AG04450 (cell line): ENCODE measurements at regions not wholly inside any gene's neighbourhood (a gene's known extent, or its start where the extent isn't known, plus 50 kb on each side); places are given as distances from the start of the nearest gene placed in this dataset.

Experiments used
- CTCF ChIA-PET: fragments of 300-600, 350-600 bp; formaldehyde crosslinking; extraction: SDS; loops from one replicate; lab custom pipeline; 2022; ENCODE audit warnings: antibody characterized with exemption, inconsistent platforms; lab: Charles Lee
- POLR2A ChIA-PET: fragments of 350-600 bp; formaldehyde crosslinking; extraction: SDS; loops from one replicate; lab custom pipeline; 2021; ENCODE audit warnings: antibody characterized with exemption, inconsistent platforms; lab: Yijun Ruan, JAX
- DNase-seq: peaks from one replicate; pipeline ENCODE4 v3.0.0-alpha.2; 2011; ENCODE audit warnings: low read depth, low spot score
- H3K27ac ChIP-seq: one replicate; pipeline ENCODE4 v1.5.1; 2012; ENCODE audit warnings: low read depth, low read length, control low read depth
- H3K27me3 ChIP-seq: one replicate; pipeline ENCODE4 v1.6.0; 2012; ENCODE audit warnings: low read length; ENCODE audit not compliant: control insufficient read depth, insufficient read depth
- H3K4me3 ChIP-seq: 2 replicates; pipeline ENCODE4 v1.5.1; 2011; ENCODE audit warnings: mild to moderate bottlenecking, low read depth, low read length, control low read depth
- H3K9me3 ChIP-seq: 2 replicates; pipeline ENCODE4 v1.5.1; 2012; ENCODE audit warnings: low read length; ENCODE audit not compliant: control insufficient read depth, insufficient read depth
- CTCF ChIP-seq: IDR thresholded peaks from 2 replicates; pipeline ENCODE4 v1.5.1; 2011; ENCODE audit warnings: low read depth, low read length, control low read depth, inconsistent platforms

DNA sequence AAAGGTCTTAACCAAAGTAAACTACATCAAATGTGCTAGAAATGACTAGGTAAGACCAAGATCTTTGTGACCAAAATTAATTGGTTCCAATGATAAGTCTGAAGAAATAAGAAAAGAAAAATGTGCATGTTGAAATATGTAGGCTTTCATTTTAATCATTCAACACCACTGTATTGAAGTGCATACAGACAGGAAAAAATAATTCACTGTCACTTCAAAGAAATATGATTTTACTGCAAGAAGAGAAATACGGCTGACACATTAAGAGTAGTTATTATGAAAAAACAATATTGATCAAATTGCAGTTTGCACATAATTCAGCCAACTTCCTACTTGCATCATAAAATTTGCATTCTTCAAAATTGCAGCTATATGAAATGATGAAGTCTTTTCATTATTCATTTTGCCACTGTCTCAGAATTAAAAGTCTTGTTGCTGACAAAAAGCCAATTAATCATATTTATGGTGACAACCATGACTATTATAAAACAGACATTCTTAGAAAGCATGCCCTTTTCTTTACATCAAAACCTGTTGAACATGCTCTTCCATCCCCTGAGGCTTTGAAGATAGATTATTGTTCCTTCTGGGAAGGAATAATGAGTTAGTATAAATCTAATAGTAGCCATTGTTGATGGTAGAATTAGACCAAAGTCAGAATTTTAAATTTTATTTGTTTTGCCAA lies 405.9 kb upstream of the MAD2L1 start:
- ChIA-PET POLR2A (no interaction called here), CTCF (no interaction called here)
- H3K4me3 ChIP-seq = no peak overlapping the region

DNA sequence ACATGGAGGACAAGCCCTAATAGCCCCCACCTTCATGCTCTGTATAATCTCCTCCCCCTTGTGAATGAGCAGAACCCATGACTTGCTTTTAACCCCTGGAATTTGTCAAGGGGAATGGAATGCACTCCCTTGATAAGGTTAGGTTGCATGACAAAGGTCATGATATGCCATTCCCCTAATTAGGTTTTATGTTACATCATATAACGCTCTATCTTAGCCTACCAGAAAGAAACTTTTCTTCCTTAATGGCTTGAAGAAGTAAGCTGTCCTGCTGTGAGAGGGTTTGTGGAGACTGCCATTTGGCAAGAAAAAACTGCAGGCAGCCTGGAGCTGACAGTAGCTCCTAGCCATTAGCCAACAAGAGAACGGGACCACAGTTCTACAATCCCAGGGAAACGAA lies 399.8 kb upstream of the MAD2L1 start:
- H3K27me3 ChIP-seq = no peaks in the 10 kb centered on the region
- H3K4me3 ChIP-seq = no peak overlapping the region
- H3K27ac ChIP-seq = no peak overlapping the region
- H3K9me3 ChIP-seq = no peaks in the 10 kb centered on the region
- POLR2A ChIA-PET = no interaction called here
- no peak for TF ChIP-seq CTCF
- DNase-seq = no peak
- CTCF ChIA-PET = no interaction called here

More for the DNA sequence above, 405.9 kb upstream of the MAD2L1 start:
- Histone ChIP-seq H3K27me3 (no peaks in the 10 kb centered on the region), H3K27ac (no peak overlapping the region), H3K9me3 (no peaks in the 10 kb centered on the region)
- no peak for TF ChIP-seq CTCF
- no peak for DNase-seq

DNA sequence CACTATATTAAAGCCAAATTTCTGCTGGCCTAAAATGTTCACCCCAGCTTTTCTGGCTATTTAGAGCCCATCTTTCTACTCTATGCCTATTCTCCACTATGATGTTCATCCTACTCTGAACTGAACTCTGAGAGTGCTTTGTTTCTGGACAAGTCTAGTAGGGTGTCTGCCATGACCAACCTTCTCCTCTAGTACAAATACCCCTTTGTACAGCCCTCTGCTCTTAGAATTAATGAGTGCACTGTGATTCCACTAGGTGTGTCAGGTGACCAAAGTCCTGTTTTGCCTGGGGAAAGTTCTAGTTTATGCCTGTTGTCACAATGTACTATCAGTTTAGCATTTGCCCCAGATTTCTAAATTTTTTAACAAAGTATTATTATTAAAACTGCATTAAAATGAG lies 388.1 kb upstream of the MAD2L1 start:
- TF ChIP-seq CTCF = no peak
- no peaks in the 10 kb centered on the region for H3K27me3 ChIP-seq
- no peak for DNase-seq
- CTCF ChIA-PET = no interaction called here
- POLR2A ChIA-PET = no interaction called here
- no peak overlapping the region for H3K27ac ChIP-seq
- H3K4me3 ChIP-seq = no peak overlapping the region
- no peaks in the 10 kb centered on the region for H3K9me3 ChIP-seq

- ChIA-PET CTCF (interaction anchor here (0.6 kb wide), 1 partner anchor 526 kb away, joined by 6 read pairs; no protein-coding TSS in a partner anchor), POLR2A (no interaction called here)
- TF ChIP-seq CTCF = no peak
- DNase-seq = no peak
- Histone ChIP-seq H3K4me3 (no peak overlapping the region), H3K27me3 (no peaks in the 10 kb centered on the region), H3K9me3 (no peaks in the 10 kb centered on the region), H3K27ac (no peak overlapping the region)
Observed at GRCh38 chr4:120452536-120452935, 385.9 kb upstream of the MAD2L1 start.

DNA sequence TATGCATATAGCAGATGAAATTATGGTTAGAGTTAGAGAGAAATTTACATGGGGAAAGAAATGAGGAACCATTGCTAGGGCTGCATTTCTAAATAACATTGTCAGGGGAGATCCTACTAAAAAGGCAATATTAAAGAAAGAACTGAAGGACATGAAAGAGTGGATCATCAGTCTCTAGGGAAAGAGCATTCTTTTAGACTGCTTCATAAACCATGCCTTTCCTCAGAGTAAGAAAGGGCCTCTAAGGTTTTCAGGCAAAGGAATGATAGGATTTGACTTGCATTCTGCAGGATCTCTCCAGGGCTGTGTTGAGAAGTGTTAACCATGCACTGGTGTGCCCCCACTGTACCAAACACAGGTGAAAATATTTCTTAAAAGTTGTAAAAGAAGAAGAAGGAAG lies 385.4 kb upstream of the MAD2L1 start:
- Histone ChIP-seq H3K27ac (no peak overlapping the region), H3K27me3 (no peaks in the 10 kb centered on the region), H3K9me3 (no peaks in the 10 kb centered on the region), H3K4me3 (no peak overlapping the region)
- no peak for TF ChIP-seq CTCF
- no peak for DNase-seq
- ChIA-PET POLR2A (no interaction called here), CTCF (no interaction called here)
